Right lobe of liver (tissue), 4 donors: ENCODE measurements at regions not wholly inside any gene's neighbourhood (a gene's known extent, or its start where the extent isn't known, plus 50 kb on each side); places are given as distances from the start of the nearest gene placed in this dataset.
"Not testable (repeated sequence)": the region's sequence is repeated elsewhere in the genome, so short reads cannot be mapped to it uniquely, and the experiment has no call there.

Experiments used
- CTCF ChIP-seq, 4 donors: fragments of 200-600 bp in 3 of 4; fragments of 450-650 bp in 1 of 4; IDR thresholded peaks; one replicate each; pipeline versions ENCODE4 v1.5.1 to v1.8.0; 2016 to 2022; ENCODE audit warnings: antibody characterized with exemption in 4 of 4, mild to moderate bottlenecking in 2 of 4
- POLR2A ChIP-seq: fragments of 450-650 bp; IDR thresholded peaks from one replicate; pipeline ENCODE4 v1.6.1; 2017; ENCODE audit warnings: antibody characterized with exemption, mild to moderate bottlenecking
- donor health status: DM: no; HTN: no; CAD: no.
- donor health status: DM: no; HTN: no; CAD: no.
- donor health status: DM: no; HTN: yes; CAD: no.

GRCh38 chr2:95657937-95658336 lies 66.1 kb downstream of the TRIM43 start:
- TF ChIP-seq POLR2A; CTCF (IDR thresholded peaks at IDR 0.05): not testable (repeated sequence)
